GM23338 (cell line): ENCODE measurements at regions not wholly inside any gene's neighbourhood (a gene's known extent, or its start where the extent isn't known, plus 50 kb on each side); places are given as distances from the start of the nearest gene placed in this dataset.
"Not testable (repeated sequence)": the region's sequence is repeated elsewhere in the genome, so short reads cannot be mapped to it uniquely, and the experiment has no call there.

ENCODE experiments used
- ATAC-seq: fragments of 200-7000 bp; cut with Tn5 transposase; 3 replicates; pipeline ENCODE4 v1.9.1; 2020
- DNase-seq: peaks from one replicate; pipeline ENCODE4 v3.0.0-alpha.2; 2015; ENCODE audit warnings: low spot score
- H2AFZ ChIP-seq: fragments of 200-600 bp; sonication (generic); 2 replicates; pipeline ENCODE4 v1.8.0; 2016; ENCODE audit warnings: antibody characterized with exemption, mild to moderate bottlenecking, moderate library complexity
- H3F3A ChIP-seq: fragments of 200-600 bp; sonication (generic); replicated peaks from 2 replicates; pipeline ENCODE4 v1.8.0; 2017; ENCODE audit warnings: antibody characterized with exemption, mixed run types, low read depth
- H3K27ac ChIP-seq: fragments of 200-600 bp; sonication (generic); 2 replicates; pipeline ENCODE4 v1.6.1; 2016; ENCODE audit warnings: low read depth
- H3K27me3 ChIP-seq: fragments of 200-600 bp; sonication (generic); 2 replicates; pipeline ENCODE4 v1.8.0; 2016; ENCODE audit warnings: mild to moderate bottlenecking, mixed run types, moderate library complexity; ENCODE audit not compliant: insufficient read depth
- H3K36me3 ChIP-seq: fragments of 200-600 bp; sonication (generic); 2 replicates; pipeline ENCODE4 v1.8.0; 2016; ENCODE audit warnings: mild to moderate bottlenecking; ENCODE audit not compliant: insufficient read depth
- H3K4me1 ChIP-seq: fragments of 200-600 bp; sonication (generic); 2 replicates; pipeline ENCODE4 v1.8.0; 2016; ENCODE audit warnings: mild to moderate bottlenecking, moderate library complexity; ENCODE audit not compliant: insufficient read depth
- H3K4me2 ChIP-seq: fragments of 200-600 bp; sonication (generic); 2 replicates; pipeline ENCODE4 v1.7.1; 2017; ENCODE audit warnings: mixed run types
- H3K4me3 ChIP-seq: fragments of 200-600 bp; sonication (generic); 2 replicates; pipeline ENCODE4 v1.6.1; 2016; ENCODE audit warnings: mixed run types
- H3K79me2 ChIP-seq: fragments of 200-600 bp; sonication (generic); replicated peaks from 2 replicates; pipeline ENCODE4 v1.8.0; 2017; ENCODE audit warnings: mild to moderate bottlenecking; ENCODE audit not compliant: insufficient read depth
- H3K9me2 ChIP-seq: fragments of 200-600 bp; sonication (generic); 2 replicates; pipeline ENCODE4 v1.8.0; 2017; ENCODE audit not compliant: insufficient read depth
- H4K20me1 ChIP-seq: fragments of 200-600 bp; sonication (generic); replicated peaks from 2 replicates; pipeline ENCODE4 v1.8.0; 2017; ENCODE audit warnings: mild to moderate bottlenecking; ENCODE audit not compliant: insufficient read depth
- H3K27ac Mint-ChIP-seq: 2 replicates; pipeline ENCODE4 v1.8.0; 2020; ENCODE audit warnings: inconsistent platforms, mild to moderate bottlenecking, moderate library complexity, mixed read lengths
- H3K27me3 Mint-ChIP-seq: 3 replicates; pipeline ENCODE4 v1.8.0; 2022; ENCODE audit warnings: low read depth, mild to moderate bottlenecking, moderate library complexity, mixed read lengths, inconsistent platforms; ENCODE audit not compliant: insufficient read depth, poor library complexity
- H3K36me3 Mint-ChIP-seq: 3 replicates; pipeline ENCODE4 v1.8.0; 2021; ENCODE audit warnings: low read depth, mild to moderate bottlenecking, inconsistent platforms, moderate library complexity, mixed read lengths
- H3K4me1 Mint-ChIP-seq: 3 replicates; pipeline ENCODE4 v1.8.0; 2020; ENCODE audit warnings: mild to moderate bottlenecking, inconsistent platforms, mixed read lengths
- H3K4me3 Mint-ChIP-seq: 3 replicates; pipeline ENCODE4 v1.8.0; 2021; ENCODE audit warnings: moderate library complexity, mild to moderate bottlenecking, inconsistent platforms, mixed read lengths
- H3K9me3 Mint-ChIP-seq: 3 replicates; pipeline ENCODE4 v1.8.0; 2020; ENCODE audit warnings: moderate library complexity, mild to moderate bottlenecking, inconsistent platforms, mixed read lengths
- CREB1 ChIP-seq: fragments of 250-450 bp; sonication (Bioruptor Pico); IDR thresholded peaks from 2 replicates; pipeline ENCODE4 v1.5.0; 2020; ENCODE audit warnings: low read depth, mild to moderate bottlenecking, moderate library complexity
- EZH2 ChIP-seq: fragments of 200-600 bp; sonication (generic); IDR thresholded peaks from one replicate; pipeline ENCODE4 v1.8.0; 2017; ENCODE audit warnings: antibody characterized with exemption, mild to moderate bottlenecking, low read depth; ENCODE audit not compliant: unreplicated experiment
- EZH2phosphoT487 ChIP-seq: fragments of 200-600 bp; sonication (generic); IDR thresholded peaks from one replicate; pipeline ENCODE4 v1.8.1; 2018; ENCODE audit warnings: antibody characterized with exemption; ENCODE audit not compliant: unreplicated experiment
- JUNB ChIP-seq: IDR thresholded peaks from one replicate; pipeline ENCODE4 v1.6.1; 2016; ENCODE audit warnings: antibody characterized with exemption; ENCODE audit not compliant: unreplicated experiment
- NANOG ChIP-seq: IDR thresholded peaks from 2 replicates; pipeline ENCODE4 v1.6.1; 2016; ENCODE audit warnings: antibody characterized with exemption, borderline replicate concordance
- POLR2AphosphoS5 ChIP-seq: IDR thresholded peaks from 2 replicates; pipeline ENCODE4 v1.6.1; 2016; ENCODE audit warnings: antibody characterized with exemption, low read depth
- STAT1 ChIP-seq: IDR thresholded peaks from one replicate; pipeline ENCODE4 v1.6.1; 2016; ENCODE audit warnings: antibody characterized with exemption; ENCODE audit not compliant: unreplicated experiment
- ZNF114 ChIP-seq: fragments of 250-450 bp; sonication (Bioruptor Pico); IDR thresholded peaks from 2 replicates; pipeline ENCODE4 v1.5.0; 2020; ENCODE audit warnings: mild to moderate bottlenecking, moderate library complexity
- ZNF331 ChIP-seq: fragments of 250-450 bp; sonication (Bioruptor Pico); IDR thresholded peaks from 2 replicates; pipeline ENCODE4 v1.5.0; 2020; ENCODE audit warnings: low read depth, mild to moderate bottlenecking, moderate library complexity
- TF ChIP-seq, protein P1 (sequence below): IDR thresholded peaks from 2 replicates; pipeline ENCODE4 v1.6.1; 2016; ENCODE audit warnings: antibody characterized with exemption
- TF ChIP-seq, protein P2 (sequence below), 2 experiments: fragments of 200-600 bp in 1 of 2; sonication (generic) in 1 of 2; conservative IDR thresholded peaks; 2 replicates each; pipeline versions ENCODE4 v1.5.1 to v1.6.1; 2016 to 2017; ENCODE audit warnings: antibody characterized with exemption in 2 of 2, low read depth in 2 of 2, mild to moderate bottlenecking in 2 of 2, moderate library complexity in 1 of 2
- TF ChIP-seq, protein P3 (sequence below): IDR thresholded peaks from one replicate; pipeline ENCODE4 v1.6.1; 2018; ENCODE audit warnings: antibody characterized with exemption; ENCODE audit not compliant: unreplicated experiment

DNA sequence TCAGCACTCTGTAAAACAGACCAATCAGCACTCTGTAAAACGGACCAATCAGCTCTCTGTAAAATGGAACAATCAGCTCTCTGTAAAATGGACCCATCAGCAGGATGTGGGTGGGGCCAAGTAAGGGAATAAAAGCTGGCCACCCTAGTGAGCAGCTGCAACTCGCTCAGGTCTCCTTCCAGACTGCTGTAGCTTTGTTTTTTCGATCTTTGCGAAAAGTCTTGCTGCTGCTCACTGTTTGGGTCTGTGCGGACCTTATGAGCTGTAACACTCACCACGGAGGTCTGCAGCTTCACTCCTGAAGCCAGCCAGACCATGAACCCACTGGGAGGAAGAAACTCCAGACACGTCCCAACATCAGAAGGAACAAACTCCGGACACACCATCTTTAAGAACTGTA lies 414.9 kb upstream of the DIPK2B start:
- H3K4me3 ChIP-seq, H2AFZ ChIP-seq, H3K9me3 Mint-ChIP-seq, ATAC-seq, H3K4me2 ChIP-seq, H3K27ac ChIP-seq, H3K27ac Mint-ChIP-seq, H3K27me3 Mint-ChIP-seq, H3K36me3 ChIP-seq, DNase-seq, H4K20me1 ChIP-seq, H3K27me3 ChIP-seq, H3K9me2 ChIP-seq, H3K4me3 Mint-ChIP-seq, H3K79me2 ChIP-seq, H3K4me1 ChIP-seq, H3K36me3 Mint-ChIP-seq, H3K4me1 Mint-ChIP-seq, H3F3A ChIP-seq: not testable (repeated sequence)

DNA sequence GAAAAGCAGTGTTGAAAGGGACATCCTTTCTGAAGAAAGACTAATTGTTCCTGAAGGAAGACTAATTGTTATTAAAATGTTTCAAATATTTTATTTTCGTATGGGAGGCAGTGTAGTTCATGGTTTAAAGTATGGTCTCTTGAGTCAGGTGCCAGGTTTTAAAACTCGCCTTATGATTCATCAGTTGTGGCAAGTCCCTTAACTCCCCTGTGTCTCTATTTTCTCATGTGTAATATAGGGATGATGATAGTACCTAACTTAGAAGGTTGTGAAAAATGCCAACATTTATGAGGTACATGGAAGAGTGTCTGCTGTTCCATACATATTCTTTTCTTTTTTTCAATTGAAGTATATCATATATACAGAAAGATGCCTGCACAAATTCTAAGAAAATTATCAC lies 414.2 kb upstream of the DIPK2B start:
- H3K4me3 ChIP-seq = no peak overlapping the region
- H3K36me3 ChIP-seq = no peaks in the 10 kb centered on the region
- H3K4me2 ChIP-seq = no peak overlapping the region
- no peak overlapping the region for H3K27ac ChIP-seq
- Mint-ChIP-seq H3K36me3 (no peaks in the 10 kb centered on the region), H3K27ac (no peak overlapping the region), H3K4me3 (no peak overlapping the region), H3K9me3 (peaks cover 4% of the 10 kb centered on the region; the same call in 2 of the 3 replicates), H3K4me1 (no peaks in the 10 kb centered on the region), H3K27me3 (no peaks in the 10 kb centered on the region)
- DNase-seq (no peak), ATAC-seq (no peak)
- no peak overlapping the region for H2AFZ ChIP-seq
- no peaks in the 10 kb centered on the region for H3K79me2 ChIP-seq
- H3K9me2 ChIP-seq = no peaks in the 10 kb centered on the region
- no peaks in the 10 kb centered on the region for H3K27me3 ChIP-seq
- H4K20me1 ChIP-seq = no peaks in the 10 kb centered on the region
- H3F3A ChIP-seq = no peaks in the 10 kb centered on the region
- H3K4me1 ChIP-seq = no peaks in the 10 kb centered on the region
- no peak for TF ChIP-seq STAT1
- TF ChIP-seq, protein P1, sequence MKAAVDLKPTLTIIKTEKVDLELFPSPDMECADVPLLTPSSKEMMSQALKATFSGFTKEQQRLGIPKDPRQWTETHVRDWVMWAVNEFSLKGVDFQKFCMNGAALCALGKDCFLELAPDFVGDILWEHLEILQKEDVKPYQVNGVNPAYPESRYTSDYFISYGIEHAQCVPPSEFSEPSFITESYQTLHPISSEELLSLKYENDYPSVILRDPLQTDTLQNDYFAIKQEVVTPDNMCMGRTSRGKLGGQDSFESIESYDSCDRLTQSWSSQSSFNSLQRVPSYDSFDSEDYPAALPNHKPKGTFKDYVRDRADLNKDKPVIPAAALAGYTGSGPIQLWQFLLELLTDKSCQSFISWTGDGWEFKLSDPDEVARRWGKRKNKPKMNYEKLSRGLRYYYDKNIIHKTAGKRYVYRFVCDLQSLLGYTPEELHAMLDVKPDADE = no peak
- no peak for TF ChIP-seq EZH2phosphoT487
- TF ChIP-seq, protein P2, sequence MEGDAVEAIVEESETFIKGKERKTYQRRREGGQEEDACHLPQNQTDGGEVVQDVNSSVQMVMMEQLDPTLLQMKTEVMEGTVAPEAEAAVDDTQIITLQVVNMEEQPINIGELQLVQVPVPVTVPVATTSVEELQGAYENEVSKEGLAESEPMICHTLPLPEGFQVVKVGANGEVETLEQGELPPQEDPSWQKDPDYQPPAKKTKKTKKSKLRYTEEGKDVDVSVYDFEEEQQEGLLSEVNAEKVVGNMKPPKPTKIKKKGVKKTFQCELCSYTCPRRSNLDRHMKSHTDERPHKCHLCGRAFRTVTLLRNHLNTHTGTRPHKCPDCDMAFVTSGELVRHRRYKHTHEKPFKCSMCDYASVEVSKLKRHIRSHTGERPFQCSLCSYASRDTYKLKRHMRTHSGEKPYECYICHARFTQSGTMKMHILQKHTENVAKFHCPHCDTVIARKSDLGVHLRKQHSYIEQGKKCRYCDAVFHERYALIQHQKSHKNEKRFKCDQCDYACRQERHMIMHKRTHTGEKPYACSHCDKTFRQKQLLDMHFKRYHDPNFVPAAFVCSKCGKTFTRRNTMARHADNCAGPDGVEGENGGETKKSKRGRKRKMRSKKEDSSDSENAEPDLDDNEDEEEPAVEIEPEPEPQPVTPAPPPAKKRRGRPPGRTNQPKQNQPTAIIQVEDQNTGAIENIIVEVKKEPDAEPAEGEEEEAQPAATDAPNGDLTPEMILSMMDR (conservative IDR thresholded peaks at IDR 0.05; ENCODE audit: low read depth in 2 of 2) = no peak
- no peak for TF ChIP-seq ZNF114
- no peak for TF ChIP-seq NANOG
- TF ChIP-seq JUNB = no peak
- no peak for TF ChIP-seq ZNF331 (CRISPR knock-in tag)
- TF ChIP-seq POLR2AphosphoS5 = no peak
- TF ChIP-seq EZH2 = no peak
- TF ChIP-seq CREB1 (CRISPR knock-in tag) = no peak
- TF ChIP-seq, protein P3, sequence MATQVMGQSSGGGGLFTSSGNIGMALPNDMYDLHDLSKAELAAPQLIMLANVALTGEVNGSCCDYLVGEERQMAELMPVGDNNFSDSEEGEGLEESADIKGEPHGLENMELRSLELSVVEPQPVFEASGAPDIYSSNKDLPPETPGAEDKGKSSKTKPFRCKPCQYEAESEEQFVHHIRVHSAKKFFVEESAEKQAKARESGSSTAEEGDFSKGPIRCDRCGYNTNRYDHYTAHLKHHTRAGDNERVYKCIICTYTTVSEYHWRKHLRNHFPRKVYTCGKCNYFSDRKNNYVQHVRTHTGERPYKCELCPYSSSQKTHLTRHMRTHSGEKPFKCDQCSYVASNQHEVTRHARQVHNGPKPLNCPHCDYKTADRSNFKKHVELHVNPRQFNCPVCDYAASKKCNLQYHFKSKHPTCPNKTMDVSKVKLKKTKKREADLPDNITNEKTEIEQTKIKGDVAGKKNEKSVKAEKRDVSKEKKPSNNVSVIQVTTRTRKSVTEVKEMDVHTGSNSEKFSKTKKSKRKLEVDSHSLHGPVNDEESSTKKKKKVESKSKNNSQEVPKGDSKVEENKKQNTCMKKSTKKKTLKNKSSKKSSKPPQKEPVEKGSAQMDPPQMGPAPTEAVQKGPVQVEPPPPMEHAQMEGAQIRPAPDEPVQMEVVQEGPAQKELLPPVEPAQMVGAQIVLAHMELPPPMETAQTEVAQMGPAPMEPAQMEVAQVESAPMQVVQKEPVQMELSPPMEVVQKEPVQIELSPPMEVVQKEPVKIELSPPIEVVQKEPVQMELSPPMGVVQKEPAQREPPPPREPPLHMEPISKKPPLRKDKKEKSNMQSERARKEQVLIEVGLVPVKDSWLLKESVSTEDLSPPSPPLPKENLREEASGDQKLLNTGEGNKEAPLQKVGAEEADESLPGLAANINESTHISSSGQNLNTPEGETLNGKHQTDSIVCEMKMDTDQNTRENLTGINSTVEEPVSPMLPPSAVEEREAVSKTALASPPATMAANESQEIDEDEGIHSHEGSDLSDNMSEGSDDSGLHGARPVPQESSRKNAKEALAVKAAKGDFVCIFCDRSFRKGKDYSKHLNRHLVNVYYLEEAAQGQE = no peak
